Ovary (tissue), 7 donors: ENCODE measurements at regions not wholly inside any gene's neighbourhood (a gene's known extent, or its start where the extent isn't known, plus 50 kb on each side); places are given as distances from the start of the nearest gene placed in this dataset.

Experiments
- DNase-seq, 5 donors: peaks; one replicate each; pipeline ENCODE4 v3.0.0-alpha.2; 2019 to 2020
- H3K27ac ChIP-seq, 2 donors: fragments of 200-600 bp; one replicate each; pipeline versions ENCODE4 v1.5.1 to v1.8.0; 2019 to 2022
- H3K27me3 ChIP-seq: fragments of 200-600 bp; one replicate; pipeline ENCODE4 v1.8.0; 2022
- H3K36me3 ChIP-seq: fragments of 200-600 bp; sonication (generic); one replicate; pipeline ENCODE4 v1.5.1; 2019
- H3K4me1 ChIP-seq: one replicate; pipeline ENCODE4 v1.8.1; 2013; ENCODE audit warnings: mild to moderate bottlenecking, moderate library complexity; ENCODE audit not compliant: insufficient read depth
- H3K4me3 ChIP-seq: fragments of 200-600 bp; sonication (generic); one replicate; pipeline ENCODE4 v1.5.1; 2017
- H3K9me3 ChIP-seq, 2 donors: fragments of 200-600 bp in 1 of 2; sonication (generic) in 1 of 2; one replicate each; pipeline versions ENCODE4 v1.5.1 to v1.8.1; 2013 to 2019; ENCODE audit warnings: mild to moderate bottlenecking in 1 of 2, moderate library complexity in 1 of 2
- CTCF ChIP-seq, 3 donors: fragments of 450-650 bp in 2 of 3; fragments of 200-600 bp in 1 of 3; IDR thresholded peaks; one replicate each; pipeline versions ENCODE4 v1.5.1 to v1.8.0; 2016 to 2022; ENCODE audit warnings: antibody characterized with exemption in 3 of 3, mild to moderate bottlenecking in 1 of 3
- EP300 ChIP-seq: sonication (generic); formaldehyde crosslinking; IDR thresholded peaks from one replicate; pipeline ENCODE4 v1.6.1; 2017; ENCODE audit warnings: antibody characterized with exemption
- POLR2A ChIP-seq: fragments of 450-650 bp; IDR thresholded peaks from one replicate; pipeline ENCODE4 v1.6.1; 2017; ENCODE audit warnings: antibody characterized with exemption, mild to moderate bottlenecking, moderate library complexity
- WGBS, 3 donors: extraction: QIAGEN DNeasy Blood & Tissue Kit in 1 of 3; methylation state at CpG; one replicate each; pipeline versions ENCODE4 v1.1.5 to v1.1.7; 2013 to 2017; 5-methylcytosine and 5-hydroxymethylcytosine counted together
- intact Hi-C, 4 donors: fragments of 100-400 bp; cut with DNase I; formaldehyde crosslinking; loops; one replicate each; pipeline versions ENCODE4 v1.11.0 to v1.15.1; 2022 to 2023
- donor health status: DM: no; HTN: no; CAD: no; lungs with moderate emphysema.
- donor health status: DM: no; HTN: no; CAD: no.
- donor health status: Bipolar disorder and iron deficiency.
- donor health status: DM: no; HTN: no; CAD: no.
- donor health status: DM: yes; HTN: yes; CAD: no.

DNA sequence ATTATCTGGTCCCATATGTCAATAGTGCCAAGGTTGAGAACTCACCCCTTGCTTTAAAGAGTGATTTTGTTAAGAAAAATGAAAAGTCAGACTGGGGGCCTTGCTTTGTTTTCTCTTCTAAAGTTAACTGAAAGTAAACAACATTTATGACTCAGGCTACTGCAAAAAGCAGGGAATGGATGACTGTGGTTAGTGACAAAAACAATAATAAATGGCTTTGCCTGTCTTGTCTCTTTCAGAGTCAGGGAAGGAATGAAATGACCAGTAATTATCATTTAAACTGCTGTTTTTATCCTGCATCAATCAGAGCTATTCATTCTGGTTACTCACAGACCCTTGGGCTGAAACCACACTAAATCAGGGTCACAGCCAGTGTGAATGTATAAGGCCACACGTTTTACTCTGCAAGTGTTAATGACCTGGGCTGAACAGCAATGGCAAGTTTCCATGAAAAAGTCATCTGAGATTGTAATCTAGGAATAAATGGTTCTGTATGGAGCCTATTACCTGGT lies 112.2 kb downstream of the ZNF608 start:
- Histone ChIP-seq H3K27me3 (no peaks in the 10 kb centered on the region), H3K4me1 (no peaks in the 10 kb centered on the region), H3K27ac (no peak overlapping the region), H3K9me3 (no peaks in the 10 kb centered on the region), H3K4me3 (no peak overlapping the region), H3K36me3 (no peaks in the 10 kb centered on the region)
- 17 to 52% (median 29%) methylated on average over 1 of the region's 1 CpG for WGBS, 3 donors
- no peak for DNase-seq
- intact Hi-C loops: no loop called here
- TF ChIP-seq POLR2A (no peak), EP300 (no peak), CTCF (IDR thresholded peaks at IDR 0.05) (no peak)

- DNase-seq: no peak
- no peaks in the 10 kb centered on the region for H3K9me3 ChIP-seq
- no peak overlapping the region for H3K4me3 ChIP-seq
- no peak overlapping the region for H3K27ac ChIP-seq
- TF ChIP-seq CTCF (IDR thresholded peaks at IDR 0.05) (no peak), EP300 (no peak), POLR2A (no peak)
- H3K4me1 ChIP-seq: no peaks in the 10 kb centered on the region
- intact Hi-C loops: no loop called here
- no peaks in the 10 kb centered on the region for H3K27me3 ChIP-seq
- no peaks in the 10 kb centered on the region for H3K36me3 ChIP-seq
- 94 to 95% (median 94%) methylated on average over 5 of the region's 5 CpGs for WGBS, 3 donors
These were observed 113.2 kb downstream of the ZNF608 start for GRCh38 chr5:124633209-124633608.

DNA sequence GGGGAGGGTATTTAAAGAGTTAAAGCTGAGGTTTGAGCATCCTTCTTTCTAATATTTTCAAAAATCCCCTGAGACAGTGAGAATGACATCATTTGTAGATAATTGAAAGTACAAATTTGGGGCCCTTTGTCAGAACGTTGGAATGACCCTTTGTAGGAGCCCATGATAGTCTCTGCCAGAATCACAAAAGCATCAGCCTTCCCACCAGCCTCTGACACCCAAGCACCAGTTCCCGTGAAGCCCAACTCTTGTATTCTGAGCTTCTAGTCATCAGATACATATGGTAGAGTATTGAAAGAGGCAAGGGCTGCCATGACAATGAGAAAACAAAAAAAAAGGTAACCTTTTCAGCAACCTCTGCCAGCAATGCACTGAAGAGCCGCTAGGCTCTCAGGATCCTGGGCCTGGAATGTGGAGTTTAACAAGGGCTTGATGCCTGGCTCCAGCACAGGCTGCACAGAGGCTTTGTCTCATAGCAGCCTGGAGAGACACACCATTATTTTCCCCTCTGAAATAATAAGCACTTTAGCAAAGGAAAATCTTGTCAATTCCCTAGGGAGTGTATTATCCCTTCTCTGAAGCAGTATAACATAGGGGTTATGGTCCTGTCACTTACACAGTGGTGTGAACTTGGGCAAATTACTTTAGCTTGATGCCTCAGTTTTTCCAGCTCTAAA lies 114.4 kb downstream of the ZNF608 start:
- Histone ChIP-seq H3K36me3 (no peaks in the 10 kb centered on the region), H3K4me1 (no peaks in the 10 kb centered on the region), H3K4me3 (no peak overlapping the region), H3K27ac (no peak overlapping the region), H3K9me3 (no peaks in the 10 kb centered on the region), H3K27me3 (no peaks in the 10 kb centered on the region)
- TF ChIP-seq CTCF (IDR thresholded peaks at IDR 0.05): no peak
- TF ChIP-seq EP300: no peak
- TF ChIP-seq POLR2A: no peak
- no peak for DNase-seq
- WGBS, 3 donors: 61 to 64% (median 62%) methylated on average over 3 of the region's 3 CpGs
- intact Hi-C loops: no loop called here

DNA sequence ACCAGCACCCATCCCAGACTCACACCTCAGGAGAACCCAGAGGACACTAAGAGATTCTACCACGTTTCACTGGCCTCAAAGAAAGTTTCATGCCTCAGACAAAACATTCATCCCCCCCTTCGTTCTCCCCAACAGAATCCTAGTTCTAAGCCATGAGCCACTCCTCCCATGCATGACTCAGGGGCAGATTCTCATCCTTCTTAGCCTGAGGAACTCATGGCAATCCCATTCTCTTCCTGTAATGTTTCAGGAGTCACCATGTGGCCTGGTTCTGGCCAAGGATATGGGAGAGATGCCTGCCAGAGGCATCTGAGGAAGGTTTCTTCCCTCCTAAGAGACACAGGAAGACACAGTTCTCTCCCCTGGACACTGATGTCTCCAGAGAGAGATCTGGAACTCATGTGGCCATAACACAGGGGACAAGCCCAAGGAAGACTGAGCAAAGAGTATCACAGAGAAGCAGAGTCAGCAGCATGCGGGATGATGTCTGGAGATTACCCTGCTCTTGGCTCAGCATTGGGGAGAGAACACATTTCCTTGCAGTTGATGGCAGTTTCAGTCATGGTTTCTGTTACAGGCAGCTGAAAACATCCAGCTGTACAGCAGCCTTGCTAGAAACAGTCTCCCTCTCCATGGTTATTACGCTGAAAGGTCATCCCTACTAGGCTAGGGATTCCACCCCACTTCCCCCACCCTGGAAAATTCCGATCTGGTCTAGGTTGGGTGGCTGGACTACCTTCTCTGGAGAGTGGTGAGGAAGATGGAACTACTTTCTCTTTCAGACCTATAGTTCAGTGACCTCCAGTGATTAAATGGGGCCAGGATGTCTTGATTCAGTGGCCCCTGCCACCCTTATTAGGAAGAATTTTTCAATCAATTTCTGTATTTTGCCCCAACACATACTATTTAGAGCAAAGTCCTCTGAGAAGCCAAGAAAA lies 115.4 kb downstream of the ZNF608 start:
- Histone ChIP-seq H3K4me3 (no peak overlapping the region), H3K27me3 (no peaks in the 10 kb centered on the region), H3K36me3 (no peaks in the 10 kb centered on the region), H3K4me1 (no peaks in the 10 kb centered on the region), H3K27ac (no peak overlapping the region), H3K9me3 (no peaks in the 10 kb centered on the region)
- DNase-seq: no peak
- intact Hi-C loops: no loop called here
- TF ChIP-seq EP300: no peak
- no peak for TF ChIP-seq CTCF (IDR thresholded peaks at IDR 0.05)
- TF ChIP-seq POLR2A: no peak
- 84 to 91% (median 89%) methylated on average over 5 of the region's 5 CpGs for WGBS, 3 donors
